GM21515 (cell line): ENCODE measurements at regions not wholly inside any gene's neighbourhood (a gene's known extent, or its start where the extent isn't known, plus 50 kb on each side); places are given as distances from the start of the nearest gene placed in this dataset.
A peak's percentile ranks its signal among the peaks of the same experiment; 100 is the strongest.

Source experiments
- ATAC-seq: cut with Tn5 transposase; IDR thresholded peaks from one replicate; pipeline ENCODE4 v1.9.1; 2021; ENCODE audit not compliant: unreplicated experiment

- no peak for ATAC-seq
Observed at GRCh38 chr9:1907465-1907864, 107.7 kb upstream of the SMARCA2 start.

- ATAC-seq: no peak
Observed at GRCh38 chr9:1909322-1909721, 105.8 kb upstream of the SMARCA2 start.

DNA sequence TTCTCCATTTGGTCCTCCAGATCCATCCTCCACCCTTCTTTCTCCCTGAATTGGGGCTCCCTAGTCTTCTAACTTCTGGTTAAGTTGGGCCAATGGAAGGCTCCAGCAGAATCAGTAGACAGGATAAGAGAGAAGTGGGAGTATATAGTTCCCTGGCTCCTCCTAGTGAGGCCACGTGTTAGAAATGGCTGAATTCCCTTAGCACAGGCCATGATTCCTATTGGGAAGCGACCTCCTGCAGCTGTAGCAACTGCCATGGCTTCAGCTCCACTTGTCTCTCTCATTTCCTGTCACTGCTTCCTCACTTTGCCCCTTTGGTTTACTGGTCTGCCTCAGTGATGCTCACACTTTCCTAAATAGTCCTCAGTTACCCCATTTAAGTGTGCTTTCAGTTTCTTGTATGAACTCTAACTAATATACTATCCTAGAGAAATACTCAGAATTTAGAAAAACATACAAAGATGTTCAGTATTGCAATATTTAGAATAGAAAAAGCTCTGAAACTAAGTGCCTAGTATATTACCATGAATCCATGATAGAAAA, 104.8 kb upstream of the SMARCA2 start:
- no peak for ATAC-seq

DNA sequence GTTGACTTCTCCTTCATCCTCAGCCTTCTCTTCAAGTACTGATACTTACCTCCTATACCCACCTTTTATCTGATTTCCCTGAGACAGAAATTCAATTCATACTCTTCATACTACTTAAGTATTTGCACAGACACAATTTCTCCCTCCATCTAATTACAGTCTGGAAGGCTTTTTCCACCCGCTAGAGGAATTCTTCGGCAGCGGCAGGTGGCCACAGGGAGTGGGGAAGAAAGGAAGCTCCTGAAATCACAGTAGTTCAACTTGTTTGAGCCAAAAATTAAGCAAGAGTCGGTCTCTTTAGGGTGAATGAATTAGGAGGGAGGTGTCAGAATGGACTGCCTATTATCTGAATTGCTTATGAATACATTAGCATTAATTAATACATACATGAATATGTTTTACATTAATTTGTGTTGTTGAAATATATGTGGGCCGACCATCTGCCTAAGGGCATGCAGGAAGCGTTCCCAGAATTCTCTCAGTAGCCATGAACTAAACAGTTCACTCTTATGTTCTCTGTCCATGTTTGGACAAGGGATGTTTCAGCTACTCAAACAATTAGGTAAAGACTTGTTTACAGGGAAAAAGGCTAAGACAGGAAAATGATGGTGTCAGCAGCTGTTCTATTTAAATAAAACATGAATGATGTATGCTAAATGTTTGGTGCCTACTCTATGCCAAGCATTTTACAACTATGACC, 101.4 kb upstream of the SMARCA2 start:
- no peak for ATAC-seq

GRCh38 chr9:1916095-1916494, 99.1 kb upstream of the SMARCA2 start:
- no peak for ATAC-seq

DNA sequence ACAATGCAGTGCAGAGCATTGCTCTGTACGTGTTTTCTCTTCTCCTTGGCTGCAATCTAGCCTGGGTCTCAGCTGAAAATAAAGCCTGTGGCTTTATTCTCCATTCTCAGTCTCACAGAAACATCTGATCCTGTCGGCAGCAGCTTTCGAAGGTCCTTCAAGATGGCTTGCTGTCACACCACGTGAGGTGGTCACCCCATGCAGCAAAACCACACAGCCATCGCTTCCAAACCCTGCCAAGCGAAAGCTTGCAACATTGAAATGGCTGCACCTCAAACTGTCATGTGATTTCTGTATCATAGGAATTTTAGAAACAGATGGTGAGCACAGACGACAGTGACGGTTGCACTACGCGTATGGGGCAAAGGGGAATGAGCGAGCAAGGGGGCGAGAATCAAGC, 98.5 kb upstream of the SMARCA2 start:
- no peak for ATAC-seq

- no peak for ATAC-seq
Observed at GRCh38 chr9:1917396-1917935, 97.7 kb upstream of the SMARCA2 start.

DNA sequence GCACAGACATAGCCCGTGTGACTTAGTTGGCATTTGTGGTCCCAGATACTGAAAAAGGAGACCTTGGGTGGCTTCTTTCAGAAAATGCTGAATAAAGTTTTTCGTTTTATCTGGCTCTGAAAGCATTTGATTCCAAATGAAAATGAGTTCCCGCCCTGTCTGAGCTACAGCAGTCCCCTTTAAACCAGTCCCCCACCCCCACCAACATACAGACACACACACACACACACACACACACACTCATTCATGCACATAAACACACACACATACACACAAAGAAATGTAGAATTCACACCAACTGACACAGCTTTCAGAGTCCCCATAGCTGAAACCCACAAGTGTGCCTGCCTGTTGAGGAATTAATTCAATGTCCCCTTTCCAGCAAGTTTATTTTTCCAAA, 97.0 kb upstream of the SMARCA2 start:
- no peak for ATAC-seq

DNA sequence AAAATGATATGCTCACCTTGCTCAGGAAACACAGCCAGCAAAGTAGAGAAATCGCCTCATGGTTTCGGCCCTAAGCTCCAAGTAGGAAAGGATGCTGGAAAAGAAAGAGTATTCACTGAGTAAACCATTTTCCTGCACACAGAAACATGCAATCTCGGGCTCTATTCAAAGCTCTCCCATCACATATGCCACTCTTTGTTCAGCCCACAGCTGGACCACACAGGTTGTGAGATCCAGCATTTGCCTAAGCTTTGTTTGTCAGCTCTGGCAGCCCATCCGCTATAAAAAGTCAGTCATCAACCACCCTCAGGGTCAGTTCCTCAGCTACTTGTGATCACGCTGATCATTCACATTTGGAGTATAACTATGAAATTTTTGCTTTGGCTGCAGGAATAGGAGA, 96.5 kb upstream of the SMARCA2 start:
- ATAC-seq: no peak

DNA sequence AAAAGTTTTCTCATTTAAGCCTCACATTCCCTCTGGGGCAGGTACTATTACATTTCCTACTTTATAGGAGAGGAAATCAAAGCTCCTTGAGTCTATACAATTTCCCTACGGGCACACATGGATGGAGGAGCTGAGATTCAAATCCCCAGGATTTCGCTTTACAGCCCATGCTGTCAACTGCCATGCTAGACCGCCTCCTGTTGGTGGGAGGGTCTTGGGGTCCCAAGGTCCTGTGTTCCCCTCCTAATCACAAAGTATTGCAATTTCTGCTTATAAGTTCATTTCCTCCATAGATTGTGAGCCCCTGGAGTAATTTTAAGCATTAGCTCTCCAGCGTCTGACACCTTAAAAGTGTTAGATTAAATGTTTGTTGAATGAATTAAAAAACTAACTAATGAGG, 95.9 kb upstream of the SMARCA2 start:
- no peak for ATAC-seq

DNA sequence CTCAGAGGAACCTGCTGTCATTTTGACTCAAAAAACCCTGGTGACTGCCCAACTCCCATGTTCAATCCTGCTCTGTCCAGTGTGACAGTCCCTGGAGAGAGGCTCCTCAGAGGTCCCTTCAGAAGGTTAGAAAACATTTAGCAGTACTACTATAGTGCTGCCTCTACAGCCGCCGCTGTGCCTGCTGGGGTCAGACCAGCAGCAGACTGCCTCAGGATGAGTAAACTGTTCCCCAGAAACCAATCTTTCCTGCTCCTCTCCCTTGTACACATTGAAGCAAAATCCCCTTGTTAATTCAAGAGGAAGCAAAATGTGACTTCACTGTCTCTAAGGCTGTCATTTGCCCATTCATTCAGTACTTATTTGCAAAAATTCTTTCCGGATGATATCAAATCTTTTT, 94.8 kb upstream of the SMARCA2 start:
- no peak for ATAC-seq

GRCh38 chr9:1922026-1922425, 93.1 kb upstream of the SMARCA2 start:
- ATAC-seq: no peak

DNA sequence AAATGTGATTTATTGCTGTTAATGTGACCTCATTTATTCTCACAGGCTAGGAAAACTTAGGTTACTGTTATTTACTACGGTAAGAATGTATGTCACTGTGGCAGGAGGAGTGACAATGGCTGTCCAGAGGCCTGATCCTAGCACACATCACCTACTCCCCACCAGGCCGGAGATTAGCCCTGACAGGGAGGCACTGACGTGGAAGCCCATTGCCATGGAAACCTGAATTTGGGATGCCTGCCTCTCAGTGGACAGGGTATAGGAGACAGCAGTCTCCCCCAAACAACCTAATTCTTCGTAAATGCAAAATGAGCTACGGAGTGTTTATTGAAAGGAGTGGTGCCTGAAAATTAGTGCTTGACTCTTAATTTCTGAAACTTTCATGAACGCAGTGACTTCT, 87.6 kb upstream of the SMARCA2 start:
- no peak for ATAC-seq

DNA sequence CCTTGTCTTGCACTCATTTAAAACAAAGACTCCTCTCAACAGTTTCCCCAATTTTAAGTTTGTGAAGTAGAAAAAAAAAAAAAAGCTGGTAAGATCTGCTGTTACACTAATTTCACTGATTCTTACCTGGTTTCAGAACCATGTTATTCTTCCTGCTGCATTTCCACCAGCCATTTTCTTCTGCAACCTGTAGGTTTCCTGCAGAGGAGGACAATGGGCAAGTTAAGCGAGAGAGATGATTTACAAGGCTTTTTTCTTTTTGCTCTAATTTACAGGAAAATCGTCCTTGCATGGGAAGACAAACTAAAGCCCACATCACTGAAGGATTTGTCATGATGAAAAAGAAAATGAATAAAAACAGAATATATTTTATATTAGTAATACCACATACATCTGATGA, 86.0 kb upstream of the SMARCA2 start:
- no peak for ATAC-seq

DNA sequence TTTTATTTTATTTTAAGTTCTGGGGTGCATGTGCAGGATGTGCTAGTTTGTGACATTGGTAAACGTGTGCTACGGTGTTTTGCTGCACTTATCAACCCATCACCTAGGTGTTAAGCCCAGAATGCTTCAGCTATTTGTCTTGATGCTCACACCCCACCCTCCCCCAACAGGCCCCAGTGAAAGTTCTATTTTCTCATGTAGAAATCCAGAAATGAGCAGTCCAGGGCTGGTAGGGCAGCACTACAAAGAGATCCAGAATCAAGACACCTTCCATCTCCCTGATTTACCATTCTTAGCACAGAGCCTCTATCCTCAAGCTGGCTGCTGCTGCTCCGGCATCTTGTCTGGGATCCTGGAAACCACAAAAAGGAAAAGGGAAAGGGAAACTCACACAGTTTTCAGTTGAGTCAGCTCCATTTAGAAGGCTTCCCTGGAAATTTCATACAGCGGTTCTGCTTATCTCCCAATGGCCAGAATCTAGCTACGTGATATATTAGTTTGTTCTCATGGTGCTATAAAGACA, 85.4 kb upstream of the SMARCA2 start:
- peak; percentile 59 for ATAC-seq

DNA sequence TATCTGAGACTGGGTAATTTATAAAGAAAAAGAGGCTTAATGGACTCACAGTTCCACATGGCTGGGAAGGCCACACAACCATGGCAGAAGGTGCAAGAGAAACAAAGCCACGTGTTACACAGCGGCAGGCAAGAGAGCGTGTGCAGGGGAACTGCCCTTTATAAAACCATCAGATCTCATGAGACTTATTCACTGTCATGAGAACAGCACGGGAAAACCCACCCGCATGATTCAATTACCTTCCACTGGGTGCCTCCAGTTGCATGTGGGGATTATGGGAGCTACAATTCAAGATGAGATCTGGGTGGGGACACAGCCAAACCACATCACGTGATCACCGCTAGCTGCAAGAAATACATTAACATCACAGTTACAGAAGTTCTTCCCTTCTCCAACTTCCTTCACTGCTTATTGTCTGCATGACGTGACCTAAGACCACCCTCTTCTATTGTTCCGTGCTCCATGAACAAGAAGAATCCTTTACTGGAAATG, 84.9 kb upstream of the SMARCA2 start:
- peak; percentile 53 for ATAC-seq

- peak; percentile 27 for ATAC-seq
Observed at GRCh38 chr9:1938135-1938534, 77.0 kb upstream of the SMARCA2 start.

DNA sequence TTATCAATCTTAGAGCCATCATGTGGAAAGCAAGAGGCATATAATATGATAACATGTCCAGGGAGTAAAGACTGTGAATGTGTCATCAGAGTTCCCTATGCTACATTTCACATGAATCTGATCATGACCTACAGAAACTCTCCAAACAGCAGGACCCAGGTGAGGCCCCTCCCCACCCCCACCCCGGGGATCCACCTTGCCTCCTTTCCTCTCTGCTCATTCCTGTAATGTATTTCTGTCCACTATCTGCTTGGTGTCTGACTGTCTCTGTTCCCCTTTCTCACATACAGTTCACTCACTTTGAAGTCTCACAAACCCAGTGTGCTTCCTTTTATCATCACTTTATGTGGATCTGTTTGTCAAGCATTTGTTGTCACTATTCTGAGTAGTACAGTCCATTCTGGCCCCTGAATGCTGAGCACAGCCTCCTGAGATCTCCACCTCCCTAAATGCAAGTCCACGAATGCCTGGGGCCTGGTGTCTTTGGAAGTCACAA, 76.4 kb upstream of the SMARCA2 start:
- peak; percentile 76 for ATAC-seq

DNA sequence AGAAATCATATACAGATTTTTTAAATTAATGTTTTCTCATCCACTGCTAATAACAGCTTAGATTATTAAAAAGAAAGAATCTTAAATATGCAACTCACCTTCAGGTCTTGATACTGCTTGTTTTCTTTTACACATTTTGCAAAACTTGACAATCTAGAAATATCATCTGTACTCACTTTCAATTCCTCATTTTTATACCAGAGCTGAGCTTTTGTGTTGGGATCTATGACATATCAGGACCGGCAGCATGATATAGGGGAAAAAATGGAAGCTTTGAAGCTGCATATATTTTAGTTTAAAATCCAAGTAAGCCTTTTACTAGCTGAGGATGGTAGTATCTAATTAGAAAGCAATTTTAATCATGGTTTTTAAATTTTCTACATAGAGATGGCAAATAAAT, 75.7 kb upstream of the SMARCA2 start:
- ATAC-seq: peak; percentile 53

GRCh38 chr9:1939926-1940368, 75.2 kb upstream of the SMARCA2 start:
- peak; percentile 74 for ATAC-seq

- ATAC-seq: no peak
Observed at GRCh38 chr9:1941989-1942388, 73.2 kb upstream of the SMARCA2 start.
